ENCODE measurements at regions not wholly inside any gene's neighbourhood (a gene's known extent, or its start where the extent isn't known, plus 50 kb on each side); places are given as distances from the start of the nearest gene placed in this dataset.

GRCh38 chr15:39013262-39013661 is 448.6 kb upstream of the RASGRP1 start:
- TF ChIP-seq CTCF (IDR thresholded peaks at IDR 0.05; ENCODE audit: borderline replicate concordance, insufficient read depth, low read depth, low read length) = no peak
- no peak overlapping the region for H3K4me3 ChIP-seq (ENCODE audit: low read depth, low read length)

- no peak overlapping the region for H3K4me3 ChIP-seq (ENCODE audit: low read depth, low read length)
- no peak for TF ChIP-seq CTCF (IDR thresholded peaks at IDR 0.05; ENCODE audit: borderline replicate concordance, insufficient read depth, low read depth, low read length)
Observed at GRCh38 chr15:39014682-39015081, 450.1 kb upstream of the RASGRP1 start.

GRCh38 chr15:39016706-39017105 is 452.1 kb upstream of the RASGRP1 start:
- no peak for TF ChIP-seq CTCF (IDR thresholded peaks at IDR 0.05; ENCODE audit: borderline replicate concordance, insufficient read depth, low read depth, low read length)
- H3K4me3 ChIP-seq (ENCODE audit: low read depth, low read length) = no peak overlapping the region

GRCh38 chr15:39018966-39019365 is 454.4 kb upstream of the RASGRP1 start:
- no peak overlapping the region for H3K4me3 ChIP-seq (ENCODE audit: low read depth, low read length)
- TF ChIP-seq CTCF (IDR thresholded peaks at IDR 0.05; ENCODE audit: borderline replicate concordance, insufficient read depth, low read depth, low read length) = no peak

- H3K4me3 ChIP-seq (ENCODE audit: low read depth, low read length) = no peak overlapping the region
- no peak for TF ChIP-seq CTCF (IDR thresholded peaks at IDR 0.05; ENCODE audit: borderline replicate concordance, insufficient read depth, low read depth, low read length)
Observed at GRCh38 chr15:39021341-39021740, 456.7 kb upstream of the RASGRP1 start.

- TF ChIP-seq CTCF (IDR thresholded peaks at IDR 0.05; ENCODE audit: borderline replicate concordance, insufficient read depth, low read depth, low read length) = no peak
- no peak overlapping the region for H3K4me3 ChIP-seq (ENCODE audit: low read depth, low read length)
Observed at GRCh38 chr15:39022532-39023305, 458.1 kb upstream of the RASGRP1 start.

GRCh38 chr15:39025321-39025720 is 460.7 kb upstream of the RASGRP1 start:
- H3K4me3 ChIP-seq (ENCODE audit: low read depth, low read length) = no peak overlapping the region
- no peak for TF ChIP-seq CTCF (IDR thresholded peaks at IDR 0.05; ENCODE audit: borderline replicate concordance, insufficient read depth, low read depth, low read length)

Measured in GM12875 (cell line).